ENCODE measurements at regions not wholly inside any gene's neighbourhood (a gene's known extent, or its start where the extent isn't known, plus 50 kb on each side); places are given as distances from the start of the nearest gene placed in this dataset.

- DNase-seq, result no peak
- Mint-ChIP-seq H3K9me3 (peaks cover 0 to 17% (median 6%) of the 10 kb centered on the region in 7 donors), H3K27me3 (no peaks in the 10 kb centered on the region), H3K4me1 (no peaks in the 10 kb centered on the region), H3K36me3 (no peaks in the 10 kb centered on the region), H3K27ac (no peak overlapping the region), H3K4me3 (no peak overlapping the region)
- Histone ChIP-seq H3K4me1 (ENCODE audit: control insufficient read depth, insufficient read depth, low read length, poor library complexity, severe bottlenecking) (no peaks in the 10 kb centered on the region), H3K4me3 (ENCODE audit: low read depth, low read length) (no peak overlapping the region), H3K27me3 (ENCODE audit: control insufficient read depth, insufficient read depth, low read length) (no peaks in the 10 kb centered on the region), H3K27ac (ENCODE audit: insufficient read depth, low read length, poor library complexity, severe bottlenecking) (no peak overlapping the region), H3K9me3 (ENCODE audit: control insufficient read depth in 2 of 2, low read length in 2 of 2) (no peaks in the 10 kb centered on the region), H3K36me3 (ENCODE audit: control insufficient read depth, insufficient read depth, low read length) (no peaks in the 10 kb centered on the region)
- ATAC-seq (ENCODE audit: low read depth in 2 of 2), result no peak
These were observed 630.7 kb upstream of the HS6ST1 start for GRCh38 chr2:128949360-128949759.

- H3K4me1 ChIP-seq (ENCODE audit: control insufficient read depth, insufficient read depth, low read length, poor library complexity, severe bottlenecking), result no peaks in the 10 kb centered on the region
- DNase-seq, result no peak
These were observed 632.1 kb upstream of the HS6ST1 start for GRCh38 chr2:128950758-128951157.

GRCh38 chr2:128958241-128958640, 639.6 kb upstream of the HS6ST1 start:
- H3K4me3 Mint-ChIP-seq, result no peak overlapping the region
- H3K27me3 Mint-ChIP-seq, result no peaks in the 10 kb centered on the region
- Histone ChIP-seq H3K4me1 (ENCODE audit: control insufficient read depth, insufficient read depth, low read length, poor library complexity, severe bottlenecking) (no peaks in the 10 kb centered on the region), H3K9me3 (ENCODE audit: control insufficient read depth in 2 of 2, low read length in 2 of 2) (peaks cover 0 to 4% of the 10 kb centered on the region in 2 experiments), H3K36me3 (ENCODE audit: control insufficient read depth, insufficient read depth, low read length) (no peaks in the 10 kb centered on the region), H3K4me3 (ENCODE audit: low read depth, low read length) (no peak overlapping the region), H3K27me3 (ENCODE audit: control insufficient read depth, insufficient read depth, low read length) (no peaks in the 10 kb centered on the region), H3K27ac (ENCODE audit: insufficient read depth, low read length, poor library complexity, severe bottlenecking) (no peak overlapping the region)
- H3K27ac Mint-ChIP-seq, result no peak overlapping the region
- peaks cover 0 to 14% (median 2%) of the 10 kb centered on the region in 7 donors for H3K9me3 Mint-ChIP-seq
- ATAC-seq (ENCODE audit: low read depth in 2 of 2) (no peak), DNase-seq (no peak)
- no peaks in the 10 kb centered on the region for H3K36me3 Mint-ChIP-seq
- H3K4me1 Mint-ChIP-seq, result no peaks in the 10 kb centered on the region

More at GRCh38 chr2:128950758-128951157, 632.1 kb upstream of the HS6ST1 start:
- H3K27me3 ChIP-seq (ENCODE audit: control insufficient read depth, insufficient read depth, low read length), result no peaks in the 10 kb centered on the region
- no peak overlapping the region for H3K27ac Mint-ChIP-seq
- H3K4me1 Mint-ChIP-seq, result no peaks in the 10 kb centered on the region
- H3K9me3 Mint-ChIP-seq, result peaks cover 1 to 17% (median 6%) of the 10 kb centered on the region in 7 donors
- H3K36me3 Mint-ChIP-seq, result no peaks in the 10 kb centered on the region
- no peak overlapping the region for H3K4me3 ChIP-seq (ENCODE audit: low read depth, low read length)
- no peak overlapping the region for H3K4me3 Mint-ChIP-seq
- no peak for ATAC-seq (ENCODE audit: low read depth in 2 of 2)
- no peaks in the 10 kb centered on the region for H3K27me3 Mint-ChIP-seq
- H3K9me3 ChIP-seq (ENCODE audit: control insufficient read depth in 2 of 2, low read length in 2 of 2), result no peaks in the 10 kb centered on the region
- no peak overlapping the region for H3K27ac ChIP-seq (ENCODE audit: insufficient read depth, low read length, poor library complexity, severe bottlenecking)
- no peaks in the 10 kb centered on the region for H3K36me3 ChIP-seq (ENCODE audit: control insufficient read depth, insufficient read depth, low read length)

- H3K27me3 ChIP-seq (ENCODE audit: control insufficient read depth, insufficient read depth, low read length), result no peaks in the 10 kb centered on the region
- Mint-ChIP-seq H3K27ac (no peak overlapping the region), H3K9me3 (peaks cover 0 to 3% (median 0%) of the 10 kb centered on the region in 7 donors), H3K36me3 (no peaks in the 10 kb centered on the region), H3K4me3 (no peak overlapping the region), H3K27me3 (no peaks in the 10 kb centered on the region), H3K4me1 (no peaks in the 10 kb centered on the region)
- no peaks in the 10 kb centered on the region for H3K4me1 ChIP-seq (ENCODE audit: control insufficient read depth, insufficient read depth, low read length, poor library complexity, severe bottlenecking)
- H3K36me3 ChIP-seq (ENCODE audit: control insufficient read depth, insufficient read depth, low read length), result no peaks in the 10 kb centered on the region
- ATAC-seq (ENCODE audit: low read depth in 2 of 2) (no peak), DNase-seq (no peak)
- peaks cover 0 to 2% of the 10 kb centered on the region in 2 experiments for H3K9me3 ChIP-seq (ENCODE audit: control insufficient read depth in 2 of 2, low read length in 2 of 2)
- H3K27ac ChIP-seq (ENCODE audit: insufficient read depth, low read length, poor library complexity, severe bottlenecking), result no peak overlapping the region
- no peak overlapping the region for H3K4me3 ChIP-seq (ENCODE audit: low read depth, low read length)
These were observed 649.0 kb upstream of the HS6ST1 start for GRCh38 chr2:128967646-128968045.

GRCh38 chr2:128969374-128969773, 650.7 kb upstream of the HS6ST1 start:
- Histone ChIP-seq H3K27ac (ENCODE audit: insufficient read depth, low read length, poor library complexity, severe bottlenecking) (no peak overlapping the region), H3K9me3 (ENCODE audit: control insufficient read depth in 2 of 2, low read length in 2 of 2) (no peaks in the 10 kb centered on the region), H3K4me3 (ENCODE audit: low read depth, low read length) (no peak overlapping the region), H3K27me3 (ENCODE audit: control insufficient read depth, insufficient read depth, low read length) (no peaks in the 10 kb centered on the region), H3K4me1 (ENCODE audit: control insufficient read depth, insufficient read depth, low read length, poor library complexity, severe bottlenecking) (no peaks in the 10 kb centered on the region), H3K36me3 (ENCODE audit: control insufficient read depth, insufficient read depth, low read length) (no peaks in the 10 kb centered on the region)
- Mint-ChIP-seq H3K27me3 (no peaks in the 10 kb centered on the region), H3K4me1 (no peaks in the 10 kb centered on the region), H3K36me3 (no peaks in the 10 kb centered on the region), H3K4me3 (no peak overlapping the region), H3K9me3 (peaks cover 0 to 2% (median 0%) of the 10 kb centered on the region in 7 donors), H3K27ac (no peak overlapping the region)
- DNase-seq (no peak), ATAC-seq (ENCODE audit: low read depth in 2 of 2) (no peak)

- H3K4me1 Mint-ChIP-seq, result no peaks in the 10 kb centered on the region
- Histone ChIP-seq H3K9me3 (ENCODE audit: control insufficient read depth in 2 of 2, low read length in 2 of 2) (no peaks in the 10 kb centered on the region), H3K27me3 (ENCODE audit: control insufficient read depth, insufficient read depth, low read length) (no peaks in the 10 kb centered on the region), H3K27ac (ENCODE audit: insufficient read depth, low read length, poor library complexity, severe bottlenecking) (no peak overlapping the region), H3K4me3 (ENCODE audit: low read depth, low read length) (no peak overlapping the region), H3K36me3 (ENCODE audit: control insufficient read depth, insufficient read depth, low read length) (no peaks in the 10 kb centered on the region), H3K4me1 (ENCODE audit: control insufficient read depth, insufficient read depth, low read length, poor library complexity, severe bottlenecking) (no peaks in the 10 kb centered on the region)
- no peaks in the 10 kb centered on the region for H3K27me3 Mint-ChIP-seq
- peaks cover 0 to 2% (median 0%) of the 10 kb centered on the region in 7 donors for H3K9me3 Mint-ChIP-seq
- ATAC-seq (ENCODE audit: low read depth in 2 of 2) (no peak), DNase-seq (no peak)
- no peak overlapping the region for H3K4me3 Mint-ChIP-seq
- no peaks in the 10 kb centered on the region for H3K36me3 Mint-ChIP-seq
- no peak overlapping the region for H3K27ac Mint-ChIP-seq
These were observed 651.9 kb upstream of the HS6ST1 start for GRCh38 chr2:128970332-128971116.

GRCh38 chr2:128973566-128973965, 654.9 kb upstream of the HS6ST1 start:
- no peaks in the 10 kb centered on the region for H3K4me1 Mint-ChIP-seq
- no peak for ATAC-seq (ENCODE audit: low read depth in 2 of 2)

GRCh38 chr2:128978212-128978611, 659.5 kb upstream of the HS6ST1 start:
- Histone ChIP-seq H3K4me3 (ENCODE audit: low read depth, low read length) (no peak overlapping the region), H3K9me3 (ENCODE audit: control insufficient read depth in 2 of 2, low read length in 2 of 2) (no peaks in the 10 kb centered on the region), H3K4me1 (ENCODE audit: control insufficient read depth, insufficient read depth, low read length, poor library complexity, severe bottlenecking) (no peaks in the 10 kb centered on the region), H3K27ac (ENCODE audit: insufficient read depth, low read length, poor library complexity, severe bottlenecking) (no peak overlapping the region), H3K27me3 (ENCODE audit: control insufficient read depth, insufficient read depth, low read length) (no peaks in the 10 kb centered on the region), H3K36me3 (ENCODE audit: control insufficient read depth, insufficient read depth, low read length) (no peaks in the 10 kb centered on the region)
- Mint-ChIP-seq H3K27me3 (no peaks in the 10 kb centered on the region), H3K27ac (no peak overlapping the region), H3K4me1 (no peaks in the 10 kb centered on the region), H3K36me3 (no peaks in the 10 kb centered on the region), H3K4me3 (no peak overlapping the region), H3K9me3 (peaks cover 0 to 5% (median 0%) of the 10 kb centered on the region in 7 donors)
- ATAC-seq (ENCODE audit: low read depth in 2 of 2), result no peak
- no peak for DNase-seq

More at GRCh38 chr2:128973566-128973965, 654.9 kb upstream of the HS6ST1 start:
- H3K4me3 ChIP-seq (ENCODE audit: low read depth, low read length), result no peak overlapping the region
- H3K4me3 Mint-ChIP-seq, result no peak overlapping the region
- no peak overlapping the region for H3K27ac ChIP-seq (ENCODE audit: insufficient read depth, low read length, poor library complexity, severe bottlenecking)
- H3K9me3 Mint-ChIP-seq, result peaks cover 0 to 2% (median 0%) of the 10 kb centered on the region in 7 donors
- H3K4me1 ChIP-seq (ENCODE audit: control insufficient read depth, insufficient read depth, low read length, poor library complexity, severe bottlenecking), result no peaks in the 10 kb centered on the region
- H3K27ac Mint-ChIP-seq, result no peak overlapping the region
- no peaks in the 10 kb centered on the region for H3K36me3 Mint-ChIP-seq
- H3K36me3 ChIP-seq (ENCODE audit: control insufficient read depth, insufficient read depth, low read length), result no peaks in the 10 kb centered on the region
- no peaks in the 10 kb centered on the region for H3K9me3 ChIP-seq (ENCODE audit: control insufficient read depth in 2 of 2, low read length in 2 of 2)
- no peaks in the 10 kb centered on the region for H3K27me3 Mint-ChIP-seq
- no peaks in the 10 kb centered on the region for H3K27me3 ChIP-seq (ENCODE audit: control insufficient read depth, insufficient read depth, low read length)
- DNase-seq, result no peak

All from CD4-positive, CD25-positive, alpha-beta regulatory T cell (primary cell).